GM12865 (cell line): ENCODE measurements at regions not wholly inside any gene's neighbourhood (a gene's known extent, or its start where the extent isn't known, plus 50 kb on each side); places are given as distances from the start of the nearest gene placed in this dataset.

Source experiments
- DNase-seq: peaks from one replicate; pipeline ENCODE4 v3.0.0; 2010; ENCODE audit warnings: low read depth
- H3K4me3 ChIP-seq: 2 replicates; pipeline ENCODE4 v1.5.1; 2011; ENCODE audit warnings: mild to moderate bottlenecking, low read depth, low read length, control low read depth
- TF ChIP-seq, protein P1 (sequence below): IDR thresholded peaks from 2 replicates; pipeline ENCODE4 v1.5.1; 2011; ENCODE audit warnings: low read length, control low read depth, low read depth, inconsistent platforms; ENCODE audit not compliant: insufficient read depth; ENCODE audit errors: missing control alignments

DNA sequence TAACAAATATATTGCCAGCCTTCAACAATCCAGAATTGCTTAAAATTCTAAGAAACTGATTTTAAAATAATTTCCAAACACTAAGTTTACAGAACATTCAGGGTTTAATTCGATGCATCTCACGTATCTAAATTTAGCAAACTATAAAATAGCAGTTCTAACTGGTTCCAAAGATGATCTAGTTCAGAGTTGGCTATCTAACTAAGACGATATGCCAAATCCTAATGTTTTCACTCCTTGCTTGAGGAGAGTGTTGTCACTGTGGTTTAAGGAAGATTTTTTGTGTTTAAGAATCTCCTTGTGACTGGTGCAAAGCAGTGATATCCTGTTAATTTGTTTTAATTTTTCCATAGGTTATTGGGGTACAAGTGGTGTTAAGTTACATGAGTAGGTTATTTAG is 311.5 kb upstream of the ID4 start:
- no peak overlapping the region for H3K4me3 ChIP-seq
- TF ChIP-seq, protein P1, sequence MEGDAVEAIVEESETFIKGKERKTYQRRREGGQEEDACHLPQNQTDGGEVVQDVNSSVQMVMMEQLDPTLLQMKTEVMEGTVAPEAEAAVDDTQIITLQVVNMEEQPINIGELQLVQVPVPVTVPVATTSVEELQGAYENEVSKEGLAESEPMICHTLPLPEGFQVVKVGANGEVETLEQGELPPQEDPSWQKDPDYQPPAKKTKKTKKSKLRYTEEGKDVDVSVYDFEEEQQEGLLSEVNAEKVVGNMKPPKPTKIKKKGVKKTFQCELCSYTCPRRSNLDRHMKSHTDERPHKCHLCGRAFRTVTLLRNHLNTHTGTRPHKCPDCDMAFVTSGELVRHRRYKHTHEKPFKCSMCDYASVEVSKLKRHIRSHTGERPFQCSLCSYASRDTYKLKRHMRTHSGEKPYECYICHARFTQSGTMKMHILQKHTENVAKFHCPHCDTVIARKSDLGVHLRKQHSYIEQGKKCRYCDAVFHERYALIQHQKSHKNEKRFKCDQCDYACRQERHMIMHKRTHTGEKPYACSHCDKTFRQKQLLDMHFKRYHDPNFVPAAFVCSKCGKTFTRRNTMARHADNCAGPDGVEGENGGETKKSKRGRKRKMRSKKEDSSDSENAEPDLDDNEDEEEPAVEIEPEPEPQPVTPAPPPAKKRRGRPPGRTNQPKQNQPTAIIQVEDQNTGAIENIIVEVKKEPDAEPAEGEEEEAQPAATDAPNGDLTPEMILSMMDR: no peak
- no peak for DNase-seq

GRCh38 chr6:19530188-19530587 is 307.0 kb upstream of the ID4 start:
- DNase-seq: no peak
- TF ChIP-seq, protein P1: no peak
- H3K4me3 ChIP-seq: no peak overlapping the region

- no peak for DNase-seq
- TF ChIP-seq, protein P1: no peak
- no peak overlapping the region for H3K4me3 ChIP-seq
Observed at GRCh38 chr6:19535351-19535750, 301.8 kb upstream of the ID4 start.

- TF ChIP-seq, protein P1: no peak
- no peak for DNase-seq
Observed at GRCh38 chr6:19536838-19537237, 300.3 kb upstream of the ID4 start.

DNA sequence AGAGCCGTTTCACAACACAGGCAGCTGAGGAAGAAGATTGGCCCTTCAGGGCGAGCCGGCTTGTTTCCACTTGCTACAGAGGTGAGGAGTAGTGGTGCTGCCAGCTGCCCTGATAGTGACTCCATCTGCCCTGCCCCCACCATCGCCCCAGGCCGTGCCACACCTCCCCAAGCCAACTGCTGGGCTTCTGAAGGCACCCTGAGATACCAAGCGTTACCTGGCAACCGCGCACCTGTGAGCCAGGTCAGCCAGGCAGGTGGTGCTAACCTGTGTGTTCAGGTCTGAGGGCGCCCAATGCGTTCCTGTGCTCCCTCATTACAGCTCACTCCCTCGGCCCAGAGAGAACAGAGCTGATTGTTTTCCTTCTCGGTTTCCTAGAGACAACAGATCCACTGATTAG is 299.1 kb upstream of the ID4 start:
- no peak overlapping the region for H3K4me3 ChIP-seq
- no peak for DNase-seq
- TF ChIP-seq, protein P1: no peak

More at GRCh38 chr6:19536838-19537237, 300.3 kb upstream of the ID4 start:
- H3K4me3 ChIP-seq: no peak overlapping the region

DNA sequence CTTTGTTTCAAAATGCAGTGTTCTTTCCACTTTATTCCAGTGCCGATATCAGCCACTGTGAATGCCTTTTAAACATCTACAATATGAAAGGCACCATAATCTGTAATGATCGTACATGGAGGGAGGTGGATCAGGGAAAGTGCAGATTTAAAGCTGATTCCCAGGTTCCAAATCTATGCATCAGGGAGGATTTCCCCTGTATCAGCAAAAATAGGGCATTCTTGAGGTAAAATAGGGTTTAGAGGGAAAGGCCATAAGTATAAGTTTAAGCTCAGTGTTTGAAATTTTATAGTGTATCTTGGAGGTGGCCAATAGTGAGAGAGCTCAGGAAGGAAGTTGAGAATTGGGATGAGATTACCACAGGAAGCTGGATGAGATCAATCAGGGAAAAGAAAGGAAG is 289.7 kb upstream of the ID4 start:
- TF ChIP-seq, protein P1: no peak
- no peak for DNase-seq
- H3K4me3 ChIP-seq: no peak overlapping the region

- no peak overlapping the region for H3K4me3 ChIP-seq
- TF ChIP-seq, protein P1: no peak
- no peak for DNase-seq
Observed at GRCh38 chr6:19549109-19549508, 288.1 kb upstream of the ID4 start.
